SU-DHL-6 (cell line): ENCODE measurements at regions not wholly inside any gene's neighbourhood (a gene's known extent, or its start where the extent isn't known, plus 50 kb on each side); places are given as distances from the start of the nearest gene placed in this dataset.

ENCODE experiments used
- EZH2phosphoT487 ChIP-seq: fragments of 200-600 bp; sonication (generic), shearing (Covaris generic); conservative IDR thresholded peaks from 2 replicates; pipeline ENCODE4 v1.6.1; 2018; ENCODE audit warnings: mild to moderate bottlenecking, antibody characterized with exemption, low read length, moderate library complexity, mixed read lengths
- TF ChIP-seq, protein P1 (sequence below): fragments of 200-600 bp; sonication (generic); IDR thresholded peaks from one replicate; pipeline ENCODE4 v1.5.1; 2017; ENCODE audit warnings: antibody characterized with exemption, mild to moderate bottlenecking, low read length, moderate library complexity; ENCODE audit not compliant: insufficient read depth, poor library complexity, severe bottlenecking

DNA sequence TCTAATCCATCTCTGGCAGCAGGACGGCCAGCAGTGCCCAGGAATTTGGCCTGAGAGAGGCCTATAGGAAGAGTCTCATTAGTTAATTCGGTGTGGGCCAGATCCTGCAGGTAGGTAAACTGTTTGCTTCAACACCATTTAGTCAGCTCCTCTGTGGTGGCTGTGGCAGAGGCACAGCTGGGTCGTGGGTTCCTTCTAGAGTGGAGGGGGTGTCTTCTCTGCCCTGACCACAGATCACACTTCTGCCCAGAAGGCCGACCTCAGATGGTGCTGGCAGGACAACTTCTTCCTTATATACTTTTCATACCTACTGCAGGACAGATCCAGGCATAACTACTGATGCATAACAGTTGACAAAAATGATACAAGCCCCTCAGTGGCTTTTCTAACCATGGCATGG is 281.4 kb downstream of the RPS6KC1 start:
- TF ChIP-seq, protein P1, sequence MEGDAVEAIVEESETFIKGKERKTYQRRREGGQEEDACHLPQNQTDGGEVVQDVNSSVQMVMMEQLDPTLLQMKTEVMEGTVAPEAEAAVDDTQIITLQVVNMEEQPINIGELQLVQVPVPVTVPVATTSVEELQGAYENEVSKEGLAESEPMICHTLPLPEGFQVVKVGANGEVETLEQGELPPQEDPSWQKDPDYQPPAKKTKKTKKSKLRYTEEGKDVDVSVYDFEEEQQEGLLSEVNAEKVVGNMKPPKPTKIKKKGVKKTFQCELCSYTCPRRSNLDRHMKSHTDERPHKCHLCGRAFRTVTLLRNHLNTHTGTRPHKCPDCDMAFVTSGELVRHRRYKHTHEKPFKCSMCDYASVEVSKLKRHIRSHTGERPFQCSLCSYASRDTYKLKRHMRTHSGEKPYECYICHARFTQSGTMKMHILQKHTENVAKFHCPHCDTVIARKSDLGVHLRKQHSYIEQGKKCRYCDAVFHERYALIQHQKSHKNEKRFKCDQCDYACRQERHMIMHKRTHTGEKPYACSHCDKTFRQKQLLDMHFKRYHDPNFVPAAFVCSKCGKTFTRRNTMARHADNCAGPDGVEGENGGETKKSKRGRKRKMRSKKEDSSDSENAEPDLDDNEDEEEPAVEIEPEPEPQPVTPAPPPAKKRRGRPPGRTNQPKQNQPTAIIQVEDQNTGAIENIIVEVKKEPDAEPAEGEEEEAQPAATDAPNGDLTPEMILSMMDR: no peak
- no peak for TF ChIP-seq EZH2phosphoT487
